BJ (cell line): ENCODE measurements at regions not wholly inside any gene's neighbourhood (a gene's known extent, or its start where the extent isn't known, plus 50 kb on each side); places are given as distances from the start of the nearest gene placed in this dataset.

Experiments
- CTCF ChIA-PET: fragments of 350-600 bp; formaldehyde crosslinking; extraction: SDS; loops from one replicate; lab custom pipeline; 2021; ENCODE audit warnings: antibody characterized with exemption, inconsistent platforms; lab: Yijun Ruan, JAX
- POLR2A ChIA-PET: fragments of 300-600 bp; sonication (Branson Sonifier 250); formaldehyde crosslinking; extraction: SDS; loops from one replicate; lab custom pipeline; 2021; ENCODE audit warnings: antibody characterized with exemption; lab: Charles Lee
- DNase-seq: peaks from one replicate; pipeline ENCODE4 v3.0.0-alpha.2; 2011; ENCODE audit warnings: low read depth
- H3K27me3 ChIP-seq: 2 replicates; pipeline ENCODE4 v1.6.0; 2011; ENCODE audit warnings: low read length; ENCODE audit not compliant: control insufficient read depth, insufficient read depth
- H3K36me3 ChIP-seq: 2 replicates; pipeline ENCODE4 v1.5.1; 2011; ENCODE audit warnings: low read length; ENCODE audit not compliant: control insufficient read depth, insufficient read depth
- H3K4me3 ChIP-seq: 2 replicates; pipeline ENCODE4 v1.5.1; 2011; ENCODE audit warnings: low read depth, mild to moderate bottlenecking, control low read depth, low read length
- TF ChIP-seq, protein P1 (sequence below): IDR thresholded peaks from 2 replicates; pipeline ENCODE4 v1.5.1; 2011; ENCODE audit warnings: low read depth, mild to moderate bottlenecking, control low read depth, inconsistent platforms, low read length, moderate library complexity; ENCODE audit not compliant: insufficient read depth

- POLR2A ChIA-PET = no interaction called here
- no peaks in the 10 kb centered on the region for H3K27me3 ChIP-seq
- no peak for DNase-seq
- CTCF ChIA-PET = no interaction called here
- TF ChIP-seq, protein P1, sequence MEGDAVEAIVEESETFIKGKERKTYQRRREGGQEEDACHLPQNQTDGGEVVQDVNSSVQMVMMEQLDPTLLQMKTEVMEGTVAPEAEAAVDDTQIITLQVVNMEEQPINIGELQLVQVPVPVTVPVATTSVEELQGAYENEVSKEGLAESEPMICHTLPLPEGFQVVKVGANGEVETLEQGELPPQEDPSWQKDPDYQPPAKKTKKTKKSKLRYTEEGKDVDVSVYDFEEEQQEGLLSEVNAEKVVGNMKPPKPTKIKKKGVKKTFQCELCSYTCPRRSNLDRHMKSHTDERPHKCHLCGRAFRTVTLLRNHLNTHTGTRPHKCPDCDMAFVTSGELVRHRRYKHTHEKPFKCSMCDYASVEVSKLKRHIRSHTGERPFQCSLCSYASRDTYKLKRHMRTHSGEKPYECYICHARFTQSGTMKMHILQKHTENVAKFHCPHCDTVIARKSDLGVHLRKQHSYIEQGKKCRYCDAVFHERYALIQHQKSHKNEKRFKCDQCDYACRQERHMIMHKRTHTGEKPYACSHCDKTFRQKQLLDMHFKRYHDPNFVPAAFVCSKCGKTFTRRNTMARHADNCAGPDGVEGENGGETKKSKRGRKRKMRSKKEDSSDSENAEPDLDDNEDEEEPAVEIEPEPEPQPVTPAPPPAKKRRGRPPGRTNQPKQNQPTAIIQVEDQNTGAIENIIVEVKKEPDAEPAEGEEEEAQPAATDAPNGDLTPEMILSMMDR = no peak
- H3K4me3 ChIP-seq = no peak overlapping the region
- H3K36me3 ChIP-seq = no peaks in the 10 kb centered on the region
Observed at GRCh38 chr7:68564306-68565135, 1033.8 kb upstream of the AUTS2 start.

- Histone ChIP-seq H3K27me3 (no peaks in the 10 kb centered on the region), H3K4me3 (no peak overlapping the region), H3K36me3 (no peaks in the 10 kb centered on the region)
- POLR2A ChIA-PET = no interaction called here
- DNase-seq = no peak
- CTCF ChIA-PET = no interaction called here
- TF ChIP-seq, protein P1 = no peak
Observed at GRCh38 chr7:68571286-68571685, 1027.0 kb upstream of the AUTS2 start.

GRCh38 chr7:68573271-68574005, 1024.8 kb upstream of the AUTS2 start:
- no peaks in the 10 kb centered on the region for H3K27me3 ChIP-seq
- CTCF ChIA-PET = no interaction called here
- DNase-seq = no peak
- no peaks in the 10 kb centered on the region for H3K36me3 ChIP-seq
- TF ChIP-seq, protein P1 = no peak
- H3K4me3 ChIP-seq = no peak overlapping the region
- POLR2A ChIA-PET = no interaction called here

- Histone ChIP-seq H3K4me3 (no peak overlapping the region), H3K27me3 (no peaks in the 10 kb centered on the region), H3K36me3 (no peaks in the 10 kb centered on the region)
- ChIA-PET POLR2A (no interaction called here), CTCF (interaction anchor here (0.7 kb wide), 1 partner anchor 29 kb away, joined by 3 read pairs; no protein-coding TSS in a partner anchor)
- no peak for DNase-seq
- TF ChIP-seq, protein P1 = no peak
Observed at GRCh38 chr7:68576366-68576765, 1021.9 kb upstream of the AUTS2 start.

DNA sequence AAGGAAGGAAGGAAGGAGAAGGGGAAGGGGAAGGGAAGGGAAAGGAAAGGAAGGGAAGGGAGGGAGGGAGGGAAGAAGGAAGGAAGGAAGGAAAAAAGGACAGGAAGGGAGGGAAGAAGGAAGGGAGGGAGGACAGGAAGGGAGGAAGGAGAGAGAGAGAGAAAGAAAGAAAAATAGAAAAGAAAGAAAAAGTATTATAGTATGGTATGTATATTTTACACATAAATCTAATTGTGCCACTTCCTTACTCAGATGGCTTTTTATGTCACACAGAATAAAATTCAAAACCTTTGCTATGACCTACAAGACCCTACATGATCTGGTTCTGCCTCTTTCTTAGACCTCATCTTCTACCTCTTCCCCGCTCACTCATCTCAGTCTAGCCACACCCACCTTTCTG, 1016.9 kb upstream of the AUTS2 start:
- Histone ChIP-seq H3K4me3 (no peak overlapping the region), H3K36me3 (no peaks in the 10 kb centered on the region), H3K27me3 (no peaks in the 10 kb centered on the region)
- ChIA-PET CTCF (no interaction called here), POLR2A (no interaction called here)
- no peak for DNase-seq
- TF ChIP-seq, protein P1 = no peak
